ENCODE measurements at regions not wholly inside any gene's neighbourhood (a gene's known extent, or its start where the extent isn't known, plus 50 kb on each side); places are given as distances from the start of the nearest gene placed in this dataset.

DNA sequence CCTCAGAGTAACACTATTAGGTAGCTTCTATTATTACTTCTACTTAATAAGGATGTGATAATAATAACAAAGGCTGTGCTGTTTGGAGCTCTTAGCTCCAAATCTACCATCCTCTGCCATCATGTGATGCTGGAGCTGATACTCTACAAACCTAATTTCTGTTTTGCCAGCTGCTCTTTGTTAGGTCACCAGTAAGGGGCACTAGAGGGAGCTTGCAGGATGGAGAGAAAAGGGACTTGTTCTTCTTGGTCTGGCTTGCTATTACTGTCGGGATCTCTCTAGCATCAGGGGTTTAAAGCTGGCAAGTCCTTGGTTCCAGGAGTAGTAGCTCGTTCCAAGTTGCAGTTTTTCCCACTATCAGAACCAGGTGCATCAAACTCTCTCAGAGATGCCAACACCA, 194.9 kb upstream of the KBTBD8 start:
- H3K27ac ChIP-seq (ENCODE audit: low read depth, low read length), result no peak overlapping the region
- TF ChIP-seq, protein P1, sequence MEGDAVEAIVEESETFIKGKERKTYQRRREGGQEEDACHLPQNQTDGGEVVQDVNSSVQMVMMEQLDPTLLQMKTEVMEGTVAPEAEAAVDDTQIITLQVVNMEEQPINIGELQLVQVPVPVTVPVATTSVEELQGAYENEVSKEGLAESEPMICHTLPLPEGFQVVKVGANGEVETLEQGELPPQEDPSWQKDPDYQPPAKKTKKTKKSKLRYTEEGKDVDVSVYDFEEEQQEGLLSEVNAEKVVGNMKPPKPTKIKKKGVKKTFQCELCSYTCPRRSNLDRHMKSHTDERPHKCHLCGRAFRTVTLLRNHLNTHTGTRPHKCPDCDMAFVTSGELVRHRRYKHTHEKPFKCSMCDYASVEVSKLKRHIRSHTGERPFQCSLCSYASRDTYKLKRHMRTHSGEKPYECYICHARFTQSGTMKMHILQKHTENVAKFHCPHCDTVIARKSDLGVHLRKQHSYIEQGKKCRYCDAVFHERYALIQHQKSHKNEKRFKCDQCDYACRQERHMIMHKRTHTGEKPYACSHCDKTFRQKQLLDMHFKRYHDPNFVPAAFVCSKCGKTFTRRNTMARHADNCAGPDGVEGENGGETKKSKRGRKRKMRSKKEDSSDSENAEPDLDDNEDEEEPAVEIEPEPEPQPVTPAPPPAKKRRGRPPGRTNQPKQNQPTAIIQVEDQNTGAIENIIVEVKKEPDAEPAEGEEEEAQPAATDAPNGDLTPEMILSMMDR (IDR thresholded peaks at IDR 0.05; ENCODE audit: low read depth, low read length), result peak; percentile 43
- no peak overlapping the region for H3K4me3 ChIP-seq (ENCODE audit: low read depth, low read length)
- POLR2A ChIA-PET, result interaction anchor here (0.7 kb wide), 1 partner anchor 208 kb away, joined by 3 read pairs; no protein-coding TSS in a partner anchor
- no peaks in the 10 kb centered on the region for H3K27me3 ChIP-seq (ENCODE audit: control insufficient read depth, insufficient read depth, low read length)
- H3K9me3 ChIP-seq (ENCODE audit: control insufficient read depth, insufficient read depth, low read length), result peaks cover 3% of the 10 kb centered on the region; the same call in 1 of the 2 replicates
- CTCF ChIA-PET, result interaction anchor here (0.8 to 2.8 kb wide), 5 partner anchors 8 to 549 kb away, joined by 3 to 17 read pairs (median 5); no protein-coding TSS in a partner anchor
- no peak for DNase-seq (ENCODE audit: low read depth, low spot score)

DNA sequence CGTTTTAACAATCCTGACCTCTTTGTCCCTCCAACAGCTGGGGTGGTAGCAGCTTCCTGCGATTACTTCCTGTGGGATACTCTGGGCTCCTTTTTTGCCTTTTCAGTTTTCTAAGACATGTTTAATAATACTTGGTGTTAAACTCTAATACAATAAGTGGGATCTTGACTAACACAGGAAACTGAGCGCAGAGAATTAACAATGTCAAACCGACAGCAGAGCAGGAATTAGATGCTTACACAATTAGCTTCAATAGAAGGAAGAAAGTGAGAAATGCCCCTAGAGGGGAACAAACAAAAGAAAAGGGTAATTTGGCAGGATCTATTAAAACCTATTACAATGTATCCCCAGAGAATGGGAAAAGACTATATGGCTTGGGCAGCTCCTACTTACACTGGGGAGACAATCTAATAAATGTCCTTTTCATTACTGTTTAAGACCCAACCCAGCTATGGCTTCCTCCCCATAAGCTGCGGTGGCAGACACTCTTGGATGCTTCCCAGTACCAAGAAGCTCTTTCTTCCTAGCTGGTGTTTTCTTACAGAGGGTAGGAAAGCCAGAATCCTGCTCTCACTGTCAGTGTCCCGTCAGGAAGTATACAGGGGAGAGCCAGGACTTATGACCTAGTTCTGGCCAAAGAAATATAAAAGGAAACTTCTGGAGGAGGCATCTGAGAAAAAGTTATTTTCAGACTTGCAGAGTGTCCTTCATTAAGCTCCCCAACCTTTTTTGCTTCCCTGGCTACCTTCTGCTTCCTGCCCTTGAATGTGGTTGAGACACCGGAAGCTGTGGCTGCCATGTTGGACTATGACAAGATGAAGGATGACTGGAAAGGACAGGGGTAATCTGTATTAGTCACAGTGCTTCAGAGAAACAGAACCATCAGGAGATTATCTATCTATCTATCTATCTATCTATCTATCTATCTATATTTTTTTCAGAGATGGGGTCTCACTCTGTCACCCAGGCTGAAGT, 194.1 kb upstream of the KBTBD8 start:
- no peak for DNase-seq (ENCODE audit: low read depth, low spot score)
- TF ChIP-seq, protein P1 (IDR thresholded peaks at IDR 0.05; ENCODE audit: low read depth, low read length), result no peak
- Histone ChIP-seq H3K27ac (ENCODE audit: low read depth, low read length) (no peak overlapping the region), H3K27me3 (ENCODE audit: control insufficient read depth, insufficient read depth, low read length) (no peaks in the 10 kb centered on the region), H3K9me3 (ENCODE audit: control insufficient read depth, insufficient read depth, low read length) (peaks cover 3% of the 10 kb centered on the region; the same call in 1 of the 2 replicates), H3K4me3 (ENCODE audit: low read depth, low read length) (no peak overlapping the region)
- POLR2A ChIA-PET, result no interaction called here
- CTCF ChIA-PET, result interaction anchor here (0.5 to 2.8 kb wide), 6 partner anchors 12 to 549 kb away, joined by 3 to 17 read pairs (median 4); no protein-coding TSS in a partner anchor

DNA sequence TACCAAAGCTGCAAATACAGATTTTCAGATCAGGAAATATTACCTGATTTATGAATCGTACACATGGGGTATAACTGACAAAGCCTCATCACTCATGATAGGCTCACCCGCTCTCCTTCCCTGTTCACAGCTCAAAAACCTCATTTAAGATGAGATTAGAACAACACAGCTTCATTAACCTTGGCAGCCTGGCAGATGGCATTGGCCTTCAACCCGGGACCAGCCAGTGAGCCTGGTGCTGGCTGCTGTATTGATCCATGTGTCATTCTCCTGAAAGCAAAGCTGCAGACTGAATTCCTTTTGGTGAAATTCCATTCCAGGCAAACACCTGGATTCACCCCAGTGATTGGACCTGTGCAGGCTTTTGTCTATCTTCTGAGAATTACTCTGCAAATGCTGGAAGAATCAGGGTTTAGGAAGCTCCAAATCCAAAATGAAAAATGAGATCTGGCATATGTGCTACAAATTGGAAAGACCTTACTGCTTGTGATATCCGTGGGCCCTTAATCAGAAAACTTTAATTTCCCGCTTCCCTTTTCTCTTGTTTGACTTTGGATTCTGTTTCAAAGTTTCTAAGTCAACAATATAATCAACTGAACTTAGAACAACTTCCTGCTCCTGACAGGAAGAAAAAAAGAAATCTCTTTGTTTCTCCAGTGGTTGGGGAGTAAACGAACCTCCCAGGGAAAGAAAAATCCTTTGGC, 189.1 kb upstream of the KBTBD8 start:
- CTCF ChIA-PET, result no interaction called here
- Histone ChIP-seq H3K9me3 (ENCODE audit: control insufficient read depth, insufficient read depth, low read length) (no peaks in the 10 kb centered on the region), H3K27me3 (ENCODE audit: control insufficient read depth, insufficient read depth, low read length) (no peaks in the 10 kb centered on the region), H3K4me3 (ENCODE audit: low read depth, low read length) (no peak overlapping the region), H3K27ac (ENCODE audit: low read depth, low read length) (no peak overlapping the region)
- no peak for DNase-seq (ENCODE audit: low read depth, low spot score)
- TF ChIP-seq, protein P1 (IDR thresholded peaks at IDR 0.05; ENCODE audit: low read depth, low read length), result no peak
- POLR2A ChIA-PET, result interaction anchor here (0.6 kb wide), 1 partner anchor 229 kb away, joined by 7 read pairs; no protein-coding TSS in a partner anchor

DNA sequence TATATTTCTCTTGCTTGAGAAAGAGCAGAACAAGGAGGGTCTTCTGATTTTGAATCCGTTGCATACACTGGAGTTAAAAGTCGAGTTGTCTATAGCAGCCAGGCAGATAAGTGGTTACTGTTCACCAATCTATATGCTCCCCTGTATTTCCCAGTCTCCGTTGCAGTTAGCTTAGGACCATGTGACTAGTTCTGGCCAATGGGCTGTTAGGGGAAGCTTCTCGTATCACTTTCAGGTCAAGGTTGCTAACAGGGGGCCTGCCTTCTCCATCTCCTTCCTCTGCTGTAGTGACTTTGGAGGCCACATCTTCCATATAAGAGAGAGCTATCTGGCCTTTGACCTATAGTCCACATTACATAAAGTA, 188.5 kb upstream of the KBTBD8 start:
- Histone ChIP-seq H3K4me3 (ENCODE audit: low read depth, low read length) (no peak overlapping the region), H3K27me3 (ENCODE audit: control insufficient read depth, insufficient read depth, low read length) (no peaks in the 10 kb centered on the region), H3K27ac (ENCODE audit: low read depth, low read length) (no peak overlapping the region), H3K9me3 (ENCODE audit: control insufficient read depth, insufficient read depth, low read length) (no peaks in the 10 kb centered on the region)
- DNase-seq (ENCODE audit: low read depth, low spot score), result no peak
- CTCF ChIA-PET, result no interaction called here
- TF ChIP-seq, protein P1 (IDR thresholded peaks at IDR 0.05; ENCODE audit: low read depth, low read length), result no peak
- POLR2A ChIA-PET, result no interaction called here
